Astrocyte (in vitro differentiated cells and primary cell): ENCODE measurements at regions not wholly inside any gene's neighbourhood (a gene's known extent, or its start where the extent isn't known, plus 50 kb on each side); places are given as distances from the start of the nearest gene placed in this dataset.

Experiments used
- DNase-seq: peaks from one replicate; pipeline ENCODE4 v3.0.0-alpha.2; 2010; ENCODE audit warnings: low read depth
- FAIRE-seq: peaks from 2 replicates; lab custom pipeline; 2011; peaks lifted over from hg19 to GRCh38; lab: Jason Lieb, UNC
- H2AFZ ChIP-seq: 2 replicates; pipeline ENCODE4 v1.6.0; 2012; ENCODE audit warnings: low read depth, low read length, inconsistent platforms
- H3K27ac ChIP-seq: 2 replicates; pipeline ENCODE4 v1.5.1; 2011; ENCODE audit warnings: low read depth, low read length, inconsistent platforms
- H3K27me3 ChIP-seq: 2 replicates; pipeline ENCODE4 v1.6.0; 2011; ENCODE audit warnings: low read length, inconsistent platforms; ENCODE audit not compliant: insufficient read depth
- H3K36me3 ChIP-seq: 2 replicates; pipeline ENCODE4 v1.5.1; 2011; ENCODE audit warnings: low read length, inconsistent platforms; ENCODE audit not compliant: insufficient read depth
- H3K4me1 ChIP-seq: 2 replicates; pipeline ENCODE4 v1.5.1; 2011; ENCODE audit warnings: low read length, inconsistent platforms; ENCODE audit not compliant: insufficient read depth
- H3K4me2 ChIP-seq: 2 replicates; pipeline ENCODE4 v1.6.0; 2012; ENCODE audit warnings: low read length, inconsistent platforms
- H3K4me3 ChIP-seq: 2 replicates; pipeline ENCODE4 v1.5.1; 2011; ENCODE audit warnings: low read depth, mild to moderate bottlenecking, low read length, inconsistent platforms; ENCODE audit not compliant: insufficient read depth
- H3K79me2 ChIP-seq: 2 replicates; pipeline ENCODE4 v1.6.0; 2012; ENCODE audit warnings: mild to moderate bottlenecking, low read length, inconsistent platforms; ENCODE audit not compliant: insufficient read depth
- H3K9ac ChIP-seq: 2 replicates; pipeline ENCODE4 v1.6.0; 2012; ENCODE audit warnings: mild to moderate bottlenecking, low read length, inconsistent platforms
- H3K9me3 ChIP-seq: 2 replicates; pipeline ENCODE4 v1.5.1; 2012; ENCODE audit warnings: low read depth, mild to moderate bottlenecking, low read length, inconsistent platforms; ENCODE audit not compliant: insufficient read depth
- H4K20me1 ChIP-seq: 2 replicates; pipeline ENCODE4 v1.6.0; 2012; ENCODE audit warnings: low read length, inconsistent platforms; ENCODE audit not compliant: insufficient read depth
- H3K27ac Mint-ChIP-seq: one replicate; pipeline ENCODE4 v1.8.0; 2021; ENCODE audit warnings: mild to moderate bottlenecking, mixed read lengths; ENCODE audit not compliant: unreplicated experiment
- H3K27me3 Mint-ChIP-seq: one replicate; pipeline ENCODE4 v1.8.0; 2021; ENCODE audit warnings: low read depth, mixed read lengths; ENCODE audit not compliant: unreplicated experiment
- H3K36me3 Mint-ChIP-seq: one replicate; pipeline ENCODE4 v1.8.0; 2021; ENCODE audit warnings: low read depth, mixed read lengths; ENCODE audit not compliant: unreplicated experiment
- H3K4me1 Mint-ChIP-seq: one replicate; pipeline ENCODE4 v1.8.0; 2021; ENCODE audit warnings: low read depth, mixed read lengths; ENCODE audit not compliant: unreplicated experiment
- H3K4me3 Mint-ChIP-seq: one replicate; pipeline ENCODE4 v1.8.0; 2021; ENCODE audit warnings: mild to moderate bottlenecking, moderate library complexity, mixed read lengths; ENCODE audit not compliant: unreplicated experiment
- H3K9me3 Mint-ChIP-seq: one replicate; pipeline ENCODE4 v1.8.0; 2021; ENCODE audit warnings: mild to moderate bottlenecking, mixed read lengths; ENCODE audit not compliant: unreplicated experiment
- EZH2 ChIP-seq: IDR thresholded peaks from 2 replicates; pipeline ENCODE4 v1.6.1; 2012; ENCODE audit warnings: mild to moderate bottlenecking, low read length, inconsistent platforms; ENCODE audit not compliant: insufficient read depth
- TF ChIP-seq, protein P1 (sequence below): IDR thresholded peaks from 2 replicates; pipeline ENCODE4 v1.5.1; 2011; ENCODE audit warnings: low read depth, mild to moderate bottlenecking, inconsistent platforms, low read length, moderate library complexity; ENCODE audit not compliant: insufficient read depth

DNA sequence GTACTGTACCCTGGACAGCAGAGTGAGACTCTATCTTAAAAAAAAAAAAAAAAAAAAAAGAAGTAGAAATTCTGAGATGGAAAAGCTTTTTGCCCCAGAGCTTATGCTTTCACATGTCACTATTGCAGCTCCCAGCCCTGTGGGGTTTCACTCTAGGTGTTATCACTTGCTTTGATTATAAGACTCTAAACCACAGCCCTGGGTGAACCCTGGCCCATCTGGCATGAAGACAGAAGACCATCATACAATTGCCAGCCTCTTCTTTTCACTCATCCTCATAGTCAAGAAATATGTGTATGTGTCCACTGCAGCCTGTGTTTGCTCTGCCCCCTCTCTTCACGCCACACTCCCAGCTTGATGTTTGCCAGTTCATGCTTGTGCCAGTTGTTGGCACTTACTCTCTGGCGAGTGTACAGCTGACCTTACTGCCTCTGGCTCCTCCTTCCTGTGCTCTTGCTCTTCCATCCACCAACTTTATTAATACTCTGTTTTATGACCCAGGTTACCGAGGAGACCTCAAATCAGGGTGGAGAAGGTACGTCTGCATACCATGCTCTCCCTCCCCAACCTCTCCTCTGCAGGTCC, 136.7 kb upstream of the NCK2 start:
- H2AFZ ChIP-seq = no peak overlapping the region
- no peaks in the 10 kb centered on the region for H3K9me3 ChIP-seq
- H3K79me2 ChIP-seq = no peaks in the 10 kb centered on the region
- H3K4me2 ChIP-seq = no peak overlapping the region
- H3K27ac Mint-ChIP-seq = no peak overlapping the region
- DNase-seq (no peak), FAIRE-seq (no peak)
- peaks cover 23% of the 10 kb centered on the region for H3K4me1 Mint-ChIP-seq
- H3K4me3 Mint-ChIP-seq = no peak overlapping the region
- no peaks in the 10 kb centered on the region for H3K4me1 ChIP-seq
- H3K9ac ChIP-seq = no peak overlapping the region
- H4K20me1 ChIP-seq = no peaks in the 10 kb centered on the region
- no peaks in the 10 kb centered on the region for H3K36me3 ChIP-seq
- H3K4me3 ChIP-seq = no peak overlapping the region
- H3K27me3 Mint-ChIP-seq = no peaks in the 10 kb centered on the region
- no peaks in the 10 kb centered on the region for H3K27me3 ChIP-seq
- TF ChIP-seq EZH2 = no peak
- no peaks in the 10 kb centered on the region for H3K9me3 Mint-ChIP-seq
- no peak overlapping the region for H3K27ac ChIP-seq
- H3K36me3 Mint-ChIP-seq = no peaks in the 10 kb centered on the region

- FAIRE-seq (no peak), DNase-seq (no peak)
- Mint-ChIP-seq H3K36me3 (no peaks in the 10 kb centered on the region), H3K4me1 (peaks cover 19% of the 10 kb centered on the region), H3K9me3 (no peaks in the 10 kb centered on the region), H3K4me3 (no peak overlapping the region), H3K27me3 (no peaks in the 10 kb centered on the region), H3K27ac (no peak overlapping the region)
- no peaks in the 10 kb centered on the region for H3K27me3 ChIP-seq
- H3K4me3 ChIP-seq = no peak overlapping the region
- H3K4me1 ChIP-seq = no peaks in the 10 kb centered on the region
- no peaks in the 10 kb centered on the region for H3K36me3 ChIP-seq
- no peak overlapping the region for H3K9ac ChIP-seq
- no peaks in the 10 kb centered on the region for H3K9me3 ChIP-seq
- TF ChIP-seq EZH2 = no peak
- TF ChIP-seq, protein P1, sequence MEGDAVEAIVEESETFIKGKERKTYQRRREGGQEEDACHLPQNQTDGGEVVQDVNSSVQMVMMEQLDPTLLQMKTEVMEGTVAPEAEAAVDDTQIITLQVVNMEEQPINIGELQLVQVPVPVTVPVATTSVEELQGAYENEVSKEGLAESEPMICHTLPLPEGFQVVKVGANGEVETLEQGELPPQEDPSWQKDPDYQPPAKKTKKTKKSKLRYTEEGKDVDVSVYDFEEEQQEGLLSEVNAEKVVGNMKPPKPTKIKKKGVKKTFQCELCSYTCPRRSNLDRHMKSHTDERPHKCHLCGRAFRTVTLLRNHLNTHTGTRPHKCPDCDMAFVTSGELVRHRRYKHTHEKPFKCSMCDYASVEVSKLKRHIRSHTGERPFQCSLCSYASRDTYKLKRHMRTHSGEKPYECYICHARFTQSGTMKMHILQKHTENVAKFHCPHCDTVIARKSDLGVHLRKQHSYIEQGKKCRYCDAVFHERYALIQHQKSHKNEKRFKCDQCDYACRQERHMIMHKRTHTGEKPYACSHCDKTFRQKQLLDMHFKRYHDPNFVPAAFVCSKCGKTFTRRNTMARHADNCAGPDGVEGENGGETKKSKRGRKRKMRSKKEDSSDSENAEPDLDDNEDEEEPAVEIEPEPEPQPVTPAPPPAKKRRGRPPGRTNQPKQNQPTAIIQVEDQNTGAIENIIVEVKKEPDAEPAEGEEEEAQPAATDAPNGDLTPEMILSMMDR = no peak
- H4K20me1 ChIP-seq = no peaks in the 10 kb centered on the region
- H3K79me2 ChIP-seq = no peaks in the 10 kb centered on the region
- H3K27ac ChIP-seq = no peak overlapping the region
- H3K4me2 ChIP-seq = no peak overlapping the region
- H2AFZ ChIP-seq = no peak overlapping the region
These were observed 138.6 kb upstream of the NCK2 start for GRCh38 chr2:105606081-105606480.

DNA sequence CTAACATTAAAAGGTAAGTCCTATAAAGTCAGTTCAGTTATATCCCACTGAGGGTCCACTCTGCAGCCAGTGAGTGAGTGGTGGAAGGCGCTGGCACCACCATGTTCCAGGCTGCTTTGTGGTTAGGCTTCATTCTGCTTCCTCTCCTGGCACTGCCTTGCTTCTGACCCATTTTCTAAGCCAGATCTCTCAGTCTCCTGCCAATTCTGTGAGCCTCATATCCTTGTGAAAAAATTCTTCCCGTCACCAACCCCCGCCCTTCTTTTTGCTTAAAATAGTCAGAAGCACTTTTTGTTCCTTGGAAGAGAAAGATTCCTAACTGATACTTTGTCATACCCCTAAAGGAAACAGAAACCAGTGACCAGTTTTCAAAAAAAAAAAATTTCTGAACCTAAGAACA, 139.8 kb upstream of the NCK2 start:
- FAIRE-seq = no peak
- no peaks in the 10 kb centered on the region for H3K36me3 ChIP-seq
- no peak for DNase-seq
- no peak overlapping the region for H2AFZ ChIP-seq
- H3K27ac ChIP-seq = no peak overlapping the region
- no peaks in the 10 kb centered on the region for H4K20me1 ChIP-seq
- no peaks in the 10 kb centered on the region for H3K27me3 Mint-ChIP-seq
- H3K9me3 Mint-ChIP-seq = no peaks in the 10 kb centered on the region
- H3K4me3 ChIP-seq = no peak overlapping the region
- H3K36me3 Mint-ChIP-seq = no peaks in the 10 kb centered on the region
- no peak overlapping the region for H3K4me2 ChIP-seq
- no peaks in the 10 kb centered on the region for H3K4me1 ChIP-seq
- H3K27me3 ChIP-seq = peaks cover 2% of the 10 kb centered on the region
- no peak overlapping the region for H3K9ac ChIP-seq
- H3K9me3 ChIP-seq = no peaks in the 10 kb centered on the region
- TF ChIP-seq, protein P1 = no peak
- no peak for TF ChIP-seq EZH2
- no peak overlapping the region for H3K4me3 Mint-ChIP-seq
- H3K27ac Mint-ChIP-seq = peak overlapping the region; percentile 2
- H3K4me1 Mint-ChIP-seq = peaks cover 10% of the 10 kb centered on the region
- no peaks in the 10 kb centered on the region for H3K79me2 ChIP-seq
